HAP-1 (cell line): ENCODE measurements at regions not wholly inside any gene's neighbourhood (a gene's known extent, or its start where the extent isn't known, plus 50 kb on each side); places are given as distances from the start of the nearest gene placed in this dataset.

Experiments
- DNase-seq, 2 experiments: peaks; one replicate each; pipeline ENCODE4 v3.0.0-alpha.2; 2016 to 2020; ENCODE audit warnings: low spot score in 2 of 2
- H3K27me3 ChIP-seq: fragments of 250-450 bp; sonication (Bioruptor Pico); 2 replicates; pipeline ENCODE4 v1.5.1; 2020; ENCODE audit warnings: low read depth, mild to moderate bottlenecking, moderate library complexity
- H3K36me3 ChIP-seq: fragments of 250-450 bp; sonication (Bioruptor Pico); replicated peaks from 2 replicates; pipeline ENCODE4 v1.5.1; 2020; ENCODE audit warnings: mild to moderate bottlenecking
- H3K4me1 ChIP-seq: fragments of 250-450 bp; sonication (Bioruptor Pico); 2 replicates; pipeline ENCODE4 v1.5.1; 2020; ENCODE audit warnings: mild to moderate bottlenecking
- H3K4me3 ChIP-seq: fragments of 250-450 bp; sonication (Bioruptor Pico); 2 replicates; pipeline ENCODE4 v1.5.1; 2020; ENCODE audit warnings: mild to moderate bottlenecking, moderate library complexity
- H3K9me3 ChIP-seq: fragments of 250-450 bp; sonication (Bioruptor Pico); 2 replicates; pipeline ENCODE4 v1.5.1; 2020; ENCODE audit warnings: mild to moderate bottlenecking, moderate library complexity
- in situ Hi-C: fragments of 300-500 bp; cut with MboI; formaldehyde crosslinking; loops from 3 replicates; pipeline ENCODE4 v1.14.3; 2020; ENCODE audit warnings: low sequenced_read_pairs, inconsistent platforms, mixed read lengths

- no peaks in the 10 kb centered on the region for H3K27me3 ChIP-seq
- H3K36me3 ChIP-seq, result no peaks in the 10 kb centered on the region
- no peak for DNase-seq
- H3K9me3 ChIP-seq, result no peaks in the 10 kb centered on the region
- no peak overlapping the region for H3K4me3 ChIP-seq
- in situ Hi-C loops, result no loop called here
- H3K4me1 ChIP-seq, result no peaks in the 10 kb centered on the region
Observed at GRCh38 chr2:116645155-116645554, 1169.3 kb upstream of the DDX18 start.

GRCh38 chr2:116668691-116669090 lies 1145.8 kb upstream of the DDX18 start:
- Histone ChIP-seq H3K36me3 (no peaks in the 10 kb centered on the region), H3K4me1 (no peaks in the 10 kb centered on the region), H3K27me3 (no peaks in the 10 kb centered on the region), H3K4me3 (no peak overlapping the region), H3K9me3 (no peaks in the 10 kb centered on the region)
- DNase-seq, result no peak
- in situ Hi-C loops, result no loop called here

DNA sequence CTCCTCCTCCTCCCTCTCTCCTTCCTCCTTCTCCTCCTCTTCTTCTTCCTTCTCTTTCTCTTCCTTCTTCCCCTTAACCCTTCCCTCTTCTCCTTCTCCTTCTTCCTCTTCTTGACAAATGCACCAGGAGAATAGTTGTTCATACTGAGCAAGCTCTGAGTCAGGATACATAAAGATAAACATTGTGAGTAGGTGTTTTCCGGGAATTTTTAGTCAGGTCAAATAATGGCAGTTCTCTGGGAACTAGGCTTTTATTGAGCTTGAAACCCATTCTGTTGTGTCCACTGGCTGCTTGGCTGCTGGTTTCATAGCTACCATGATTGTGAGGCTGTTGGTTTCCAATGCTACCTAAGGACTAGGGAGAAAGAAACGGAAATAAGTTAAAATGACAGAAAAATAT lies 1144.7 kb upstream of the DDX18 start:
- H3K27me3 ChIP-seq, result no peaks in the 10 kb centered on the region
- H3K36me3 ChIP-seq, result no peaks in the 10 kb centered on the region
- no peaks in the 10 kb centered on the region for H3K4me1 ChIP-seq
- in situ Hi-C loops, result no loop called here
- H3K9me3 ChIP-seq, result no peaks in the 10 kb centered on the region
- no peak overlapping the region for H3K4me3 ChIP-seq
- no peak for DNase-seq

- Histone ChIP-seq H3K4me1 (peaks cover 4% of the 10 kb centered on the region; the same call in 1 of the 2 replicates), H3K4me3 (no peak overlapping the region), H3K36me3 (no peaks in the 10 kb centered on the region), H3K27me3 (no peaks in the 10 kb centered on the region), H3K9me3 (no peaks in the 10 kb centered on the region)
- in situ Hi-C loops, result no loop called here
- DNase-seq, result no peak
Observed at GRCh38 chr2:116674188-116674587, 1140.3 kb upstream of the DDX18 start.

- H3K36me3 ChIP-seq, result no peaks in the 10 kb centered on the region
- no peaks in the 10 kb centered on the region for H3K27me3 ChIP-seq
- in situ Hi-C loops, result no loop called here
Observed at GRCh38 chr2:116676776-116677175, 1137.7 kb upstream of the DDX18 start.

GRCh38 chr2:116680256-116680936 lies 1134.1 kb upstream of the DDX18 start:
- peaks cover 4% of the 10 kb centered on the region; the same call in 1 of the 2 replicates for H3K4me1 ChIP-seq
- DNase-seq, result no peak
- H3K36me3 ChIP-seq, result no peaks in the 10 kb centered on the region
- no peak overlapping the region for H3K4me3 ChIP-seq
- H3K27me3 ChIP-seq, result no peaks in the 10 kb centered on the region
- in situ Hi-C loops, result no loop called here
- H3K9me3 ChIP-seq, result no peaks in the 10 kb centered on the region

More at GRCh38 chr2:116676776-116677175, 1137.7 kb upstream of the DDX18 start:
- Histone ChIP-seq H3K4me3 (no peak overlapping the region), H3K9me3 (no peaks in the 10 kb centered on the region), H3K4me1 (peaks cover 4% of the 10 kb centered on the region; the same call in 1 of the 2 replicates)
- no peak for DNase-seq

DNA sequence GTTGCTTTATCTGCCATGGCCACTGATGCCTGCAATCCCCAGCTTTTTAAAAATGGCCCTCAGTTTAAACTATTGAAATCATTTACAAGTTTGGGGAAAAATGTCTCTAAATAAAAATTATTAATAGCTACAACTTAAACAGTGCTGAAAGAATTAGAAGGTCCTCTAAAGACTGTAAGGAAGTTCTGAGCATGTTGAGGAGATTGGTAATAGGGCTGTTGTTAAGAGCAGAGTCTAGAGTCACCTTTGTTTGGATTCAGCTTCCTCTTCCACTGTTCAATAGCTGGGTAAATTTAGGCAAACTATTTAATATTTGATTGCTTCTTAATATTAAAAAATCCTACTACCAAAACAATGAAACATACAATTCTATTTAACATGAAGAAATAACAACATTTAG lies 1127.1 kb upstream of the DDX18 start:
- no peaks in the 10 kb centered on the region for H3K4me1 ChIP-seq
- H3K36me3 ChIP-seq, result no peaks in the 10 kb centered on the region
- in situ Hi-C loops, result no loop called here
- H3K4me3 ChIP-seq, result no peak overlapping the region
- peak in 1 of 2 experiments; percentile 91 for DNase-seq
- H3K27me3 ChIP-seq, result no peaks in the 10 kb centered on the region
- H3K9me3 ChIP-seq, result no peaks in the 10 kb centered on the region

DNA sequence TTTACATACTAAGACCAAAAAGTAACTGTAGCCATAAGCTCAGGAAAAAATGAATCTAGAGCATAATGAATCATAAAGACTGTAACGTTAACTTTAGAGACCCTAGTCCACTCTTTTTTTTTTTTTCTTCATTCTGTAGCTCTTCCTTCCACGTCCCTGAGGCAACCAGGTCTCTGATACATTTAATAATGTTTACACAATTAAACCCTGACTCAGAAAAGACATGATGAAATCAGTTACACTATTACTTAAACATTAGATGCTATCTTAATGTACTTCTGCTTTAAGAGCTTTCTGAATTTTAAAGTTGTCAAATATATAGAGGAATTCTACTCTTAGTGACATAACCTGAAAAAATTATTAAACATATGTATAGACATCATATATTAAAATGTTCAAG lies 1121.5 kb upstream of the DDX18 start:
- no peak overlapping the region for H3K4me3 ChIP-seq
- H3K27me3 ChIP-seq, result no peaks in the 10 kb centered on the region
- H3K9me3 ChIP-seq, result no peaks in the 10 kb centered on the region
- H3K36me3 ChIP-seq, result no peaks in the 10 kb centered on the region
- DNase-seq, result no peak
- in situ Hi-C loops, result no loop called here
- H3K4me1 ChIP-seq, result no peaks in the 10 kb centered on the region; the same call in 1 of the 2 replicates

DNA sequence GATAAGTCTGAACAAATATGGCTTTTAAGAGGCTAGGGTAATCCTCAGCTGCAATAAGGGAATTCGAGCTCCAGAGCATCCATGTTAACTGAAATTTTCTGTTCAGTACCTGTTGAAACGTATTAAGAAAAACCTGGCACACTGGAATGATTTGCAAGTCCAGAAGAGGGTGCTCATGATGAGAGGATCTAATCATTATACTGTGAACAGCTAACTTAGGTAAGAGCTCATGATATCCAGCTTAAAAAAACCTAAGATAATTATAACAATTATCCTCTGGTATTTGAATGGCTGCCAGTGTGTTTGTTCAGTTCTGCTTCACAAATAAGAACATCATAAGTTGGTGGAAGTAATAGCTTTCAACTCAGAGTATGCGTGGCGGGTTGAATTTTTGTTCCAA lies 1118.3 kb upstream of the DDX18 start:
- H3K4me1 ChIP-seq, result no peaks in the 10 kb centered on the region; the same call in 1 of the 2 replicates
- no peaks in the 10 kb centered on the region for H3K9me3 ChIP-seq
- DNase-seq, result peak in 1 of 2 experiments; percentile 5
- in situ Hi-C loops, result no loop called here
- H3K4me3 ChIP-seq, result no peak overlapping the region
- H3K27me3 ChIP-seq, result no peaks in the 10 kb centered on the region
- H3K36me3 ChIP-seq, result no peaks in the 10 kb centered on the region

DNA sequence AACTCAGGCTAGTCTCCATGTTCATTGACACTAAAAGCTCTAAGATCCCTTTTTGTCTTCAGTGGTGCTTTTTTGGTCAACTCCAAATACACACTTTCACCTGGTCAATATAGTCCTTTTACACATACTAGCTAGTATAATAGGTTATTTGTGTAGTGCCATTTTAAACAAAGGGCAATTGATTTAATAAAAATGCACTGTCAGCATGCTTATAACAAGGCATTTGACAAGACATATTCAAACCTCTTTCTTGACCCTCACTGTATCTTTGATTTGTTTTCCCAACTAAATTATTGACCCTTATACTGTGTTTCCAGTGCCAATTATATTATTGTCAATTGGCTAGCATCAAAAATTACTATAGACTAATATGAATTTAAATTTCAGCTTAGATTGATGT lies 1117.6 kb upstream of the DDX18 start:
- in situ Hi-C loops, result no loop called here
- DNase-seq, result no peak
- Histone ChIP-seq H3K27me3 (no peaks in the 10 kb centered on the region), H3K4me3 (no peak overlapping the region), H3K36me3 (no peaks in the 10 kb centered on the region), H3K4me1 (no peaks in the 10 kb centered on the region; the same call in 1 of the 2 replicates), H3K9me3 (no peaks in the 10 kb centered on the region)

- H3K27me3 ChIP-seq, result no peaks in the 10 kb centered on the region
- no peak for DNase-seq
- H3K9me3 ChIP-seq, result no peaks in the 10 kb centered on the region; the same call in 1 of the 2 replicates
- in situ Hi-C loops, result no loop called here
- H3K4me3 ChIP-seq, result no peak overlapping the region
- peaks cover 12% of the 10 kb centered on the region for H3K4me1 ChIP-seq
- no peaks in the 10 kb centered on the region for H3K36me3 ChIP-seq
Observed at GRCh38 chr2:116706396-116706795, 1108.1 kb upstream of the DDX18 start.

DNA sequence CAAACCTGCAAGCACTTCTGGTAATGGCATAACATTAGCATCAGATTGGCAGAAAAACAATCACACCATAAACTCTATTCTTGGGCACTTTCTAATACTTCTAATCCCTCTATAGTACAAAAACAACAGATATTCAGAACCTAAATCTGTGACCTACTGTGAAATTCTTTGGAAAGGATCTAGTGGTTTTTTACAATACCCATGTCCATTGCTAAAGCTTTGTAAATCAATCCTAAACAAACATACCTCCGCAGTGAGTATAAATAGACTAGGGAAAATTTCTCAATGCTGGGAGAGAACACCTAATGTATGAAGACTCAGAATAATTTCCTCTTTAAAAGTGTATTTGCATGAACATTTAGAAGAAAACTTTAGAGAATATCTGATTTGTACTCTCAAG lies 1098.5 kb upstream of the DDX18 start:
- Histone ChIP-seq H3K27me3 (no peaks in the 10 kb centered on the region), H3K9me3 (no peaks in the 10 kb centered on the region), H3K36me3 (no peaks in the 10 kb centered on the region), H3K4me3 (no peak overlapping the region), H3K4me1 (peaks cover 8% of the 10 kb centered on the region)
- in situ Hi-C loops, result no loop called here
- DNase-seq, result peak in 1 of 2 experiments; percentile 93

DNA sequence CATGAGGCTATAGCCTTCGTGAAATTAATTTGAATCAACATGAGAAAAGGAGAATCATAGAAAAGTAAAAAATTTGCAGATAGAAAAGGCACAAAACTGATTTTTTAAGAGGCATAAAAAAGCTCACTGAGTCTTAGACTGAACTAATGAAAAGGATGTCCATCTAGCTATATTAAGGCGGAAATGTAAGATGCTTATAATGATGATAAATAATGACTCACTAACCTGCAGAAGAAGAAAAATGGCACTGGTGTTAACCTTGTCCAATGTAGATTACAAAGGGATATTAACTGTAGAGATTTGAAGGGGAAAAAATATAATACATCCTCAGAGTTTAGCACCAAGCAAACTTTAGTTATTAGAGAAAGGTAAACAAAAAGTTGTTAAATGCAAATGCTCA lies 1098.0 kb upstream of the DDX18 start:
- Histone ChIP-seq H3K27me3 (no peaks in the 10 kb centered on the region), H3K36me3 (no peaks in the 10 kb centered on the region), H3K4me3 (no peak overlapping the region), H3K4me1 (peaks cover 8% of the 10 kb centered on the region), H3K9me3 (no peaks in the 10 kb centered on the region)
- in situ Hi-C loops, result no loop called here
- no peak for DNase-seq

GRCh38 chr2:116717832-116718231 lies 1096.7 kb upstream of the DDX18 start:
- H3K4me3 ChIP-seq, result no peak overlapping the region
- H3K9me3 ChIP-seq, result no peaks in the 10 kb centered on the region
- peaks cover 8% of the 10 kb centered on the region for H3K4me1 ChIP-seq

GRCh38 chr2:116718451-116718850 lies 1096.0 kb upstream of the DDX18 start:
- H3K27me3 ChIP-seq, result no peaks in the 10 kb centered on the region
- no peak for DNase-seq
- H3K9me3 ChIP-seq, result no peaks in the 10 kb centered on the region
- peaks cover 8% of the 10 kb centered on the region for H3K4me1 ChIP-seq
- in situ Hi-C loops, result no loop called here
- no peak overlapping the region for H3K4me3 ChIP-seq
- H3K36me3 ChIP-seq, result no peaks in the 10 kb centered on the region

More at GRCh38 chr2:116717832-116718231, 1096.7 kb upstream of the DDX18 start:
- DNase-seq, result no peak
- Histone ChIP-seq H3K27me3 (no peaks in the 10 kb centered on the region), H3K36me3 (no peaks in the 10 kb centered on the region)
- in situ Hi-C loops, result no loop called here
